D721Med (cell line): ENCODE measurements at regions not wholly inside any gene's neighbourhood (a gene's known extent, or its start where the extent isn't known, plus 50 kb on each side); places are given as distances from the start of the nearest gene placed in this dataset.

Experiments used
- DNase-seq: peaks from one replicate; pipeline ENCODE4 v3.0.0; 2011; ENCODE audit warnings: low spot score; ENCODE audit not compliant: insufficient read length
- FAIRE-seq: peaks from 2 replicates; lab custom pipeline; 2011; peaks lifted over from hg19 to GRCh38; lab: Jason Lieb, UNC
- TF ChIP-seq, protein P1 (sequence below): IDR thresholded peaks from 2 replicates; pipeline ENCODE4 v1.5.1; 2012; ENCODE audit warnings: mild to moderate bottlenecking, control low read depth; ENCODE audit not compliant: insufficient read depth; ENCODE audit errors: missing control alignments

DNA sequence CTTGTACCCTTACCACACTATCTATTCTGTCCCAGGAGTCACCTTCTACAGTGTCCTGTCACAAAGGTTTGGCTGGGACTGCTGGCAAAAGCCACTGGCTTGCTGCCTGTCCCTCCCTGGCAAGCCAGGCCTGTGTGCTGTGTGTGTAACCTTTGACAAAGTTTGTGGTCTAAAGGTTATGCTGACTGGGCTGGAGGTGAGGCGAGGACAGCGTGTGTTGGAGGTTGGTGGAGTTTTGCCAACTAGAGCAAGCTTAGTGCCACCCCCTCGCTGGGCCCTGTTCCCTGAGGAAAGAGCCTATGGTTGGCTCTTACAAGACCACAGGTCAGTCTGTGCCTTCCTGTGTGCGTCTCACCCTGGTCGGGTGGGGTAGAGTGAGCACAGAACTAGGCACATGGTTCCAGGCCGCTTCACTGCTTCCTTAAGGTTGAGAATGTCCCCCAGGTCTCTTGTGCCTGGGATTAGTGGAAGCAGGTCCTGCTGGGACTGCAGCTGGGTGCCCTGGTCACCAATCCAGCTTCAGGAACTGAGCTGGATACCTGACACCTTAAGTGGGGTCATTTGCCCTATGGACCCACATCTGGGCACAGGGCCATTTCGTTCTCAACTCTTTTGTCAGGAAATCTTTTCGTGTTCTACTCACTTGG lies 152.2 kb downstream of the GADD45G start:
- TF ChIP-seq, protein P1, sequence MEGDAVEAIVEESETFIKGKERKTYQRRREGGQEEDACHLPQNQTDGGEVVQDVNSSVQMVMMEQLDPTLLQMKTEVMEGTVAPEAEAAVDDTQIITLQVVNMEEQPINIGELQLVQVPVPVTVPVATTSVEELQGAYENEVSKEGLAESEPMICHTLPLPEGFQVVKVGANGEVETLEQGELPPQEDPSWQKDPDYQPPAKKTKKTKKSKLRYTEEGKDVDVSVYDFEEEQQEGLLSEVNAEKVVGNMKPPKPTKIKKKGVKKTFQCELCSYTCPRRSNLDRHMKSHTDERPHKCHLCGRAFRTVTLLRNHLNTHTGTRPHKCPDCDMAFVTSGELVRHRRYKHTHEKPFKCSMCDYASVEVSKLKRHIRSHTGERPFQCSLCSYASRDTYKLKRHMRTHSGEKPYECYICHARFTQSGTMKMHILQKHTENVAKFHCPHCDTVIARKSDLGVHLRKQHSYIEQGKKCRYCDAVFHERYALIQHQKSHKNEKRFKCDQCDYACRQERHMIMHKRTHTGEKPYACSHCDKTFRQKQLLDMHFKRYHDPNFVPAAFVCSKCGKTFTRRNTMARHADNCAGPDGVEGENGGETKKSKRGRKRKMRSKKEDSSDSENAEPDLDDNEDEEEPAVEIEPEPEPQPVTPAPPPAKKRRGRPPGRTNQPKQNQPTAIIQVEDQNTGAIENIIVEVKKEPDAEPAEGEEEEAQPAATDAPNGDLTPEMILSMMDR, result no peak
- no peak for FAIRE-seq
- DNase-seq, result no peak

DNA sequence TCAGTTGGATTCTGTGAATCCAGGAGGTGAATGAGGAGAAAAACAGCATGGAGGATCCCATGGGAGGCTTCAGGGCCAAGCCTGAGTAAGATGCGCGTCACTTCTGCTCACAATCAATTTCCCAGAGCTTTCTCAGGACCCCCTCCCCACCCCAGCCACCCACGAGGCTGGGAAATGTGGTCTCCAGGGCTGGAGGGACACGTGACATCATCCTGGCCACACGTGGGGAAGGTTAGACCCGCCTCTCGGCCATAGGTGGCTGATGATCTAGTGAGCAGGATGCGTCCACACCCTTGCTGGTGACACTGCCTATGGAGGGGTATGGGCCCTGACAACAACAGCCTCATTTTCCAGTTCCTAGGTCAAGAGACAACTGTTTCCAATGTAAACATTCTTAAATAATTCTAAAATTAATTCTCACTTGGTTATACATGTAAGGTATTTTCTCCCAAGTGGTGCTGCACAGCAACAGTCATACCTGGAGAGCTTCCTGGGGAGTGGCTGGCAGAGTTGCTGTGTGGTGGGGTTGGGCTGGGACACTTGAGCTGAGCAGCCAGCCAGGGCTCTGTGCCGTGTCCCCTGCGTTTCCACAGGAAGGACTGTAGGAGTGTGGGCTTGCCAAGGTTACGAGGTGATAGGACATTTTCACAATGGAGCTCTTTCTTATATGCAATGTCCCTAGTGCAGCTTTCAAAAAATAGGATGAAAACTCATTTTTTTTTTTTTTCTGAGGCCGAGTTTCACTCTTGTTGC lies 153.1 kb downstream of the GADD45G start:
- TF ChIP-seq, protein P1, result no peak
- FAIRE-seq (no peak), DNase-seq (no peak)

DNA sequence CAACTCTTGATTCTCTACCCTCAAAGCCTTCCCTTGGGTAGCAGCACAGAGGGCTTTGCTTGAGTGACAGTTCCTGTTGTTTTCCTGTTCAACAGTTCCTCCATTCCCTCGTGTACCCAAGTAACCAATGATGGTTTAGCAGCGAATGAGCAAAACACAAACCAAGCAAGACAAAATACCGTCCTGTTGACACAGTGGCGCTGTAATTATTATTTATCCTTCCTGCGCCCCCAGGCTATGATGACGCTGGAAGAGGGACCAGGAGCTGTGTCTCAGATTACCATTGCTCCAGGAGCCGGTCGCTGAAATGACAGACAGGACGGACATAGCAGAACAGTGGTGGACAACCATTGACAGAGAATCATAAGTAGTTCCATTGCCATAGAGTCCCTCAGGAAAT lies 154.8 kb downstream of the GADD45G start:
- FAIRE-seq, result no peak
- TF ChIP-seq, protein P1, result no peak
- DNase-seq, result no peak

DNA sequence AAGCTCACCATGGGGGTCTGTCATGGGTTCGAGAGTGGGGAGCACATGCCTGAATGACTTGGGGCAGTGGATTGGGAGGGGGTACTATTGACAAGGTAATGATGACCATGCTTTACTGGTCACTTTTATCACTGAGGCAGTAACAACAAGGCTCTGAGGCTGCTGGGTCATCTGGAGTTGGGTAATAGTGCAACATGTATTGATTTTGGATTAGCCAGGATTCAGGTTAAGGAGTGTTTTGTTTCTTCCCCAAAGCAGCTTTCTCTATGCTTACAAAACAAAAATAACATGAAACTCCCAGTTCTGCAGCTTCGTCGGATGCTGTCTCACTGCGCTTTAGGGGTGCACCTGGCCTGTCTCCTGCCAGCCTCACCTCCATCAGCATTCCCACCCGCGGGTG lies 155.3 kb downstream of the GADD45G start:
- TF ChIP-seq, protein P1, result no peak
- DNase-seq (no peak), FAIRE-seq (no peak)

DNA sequence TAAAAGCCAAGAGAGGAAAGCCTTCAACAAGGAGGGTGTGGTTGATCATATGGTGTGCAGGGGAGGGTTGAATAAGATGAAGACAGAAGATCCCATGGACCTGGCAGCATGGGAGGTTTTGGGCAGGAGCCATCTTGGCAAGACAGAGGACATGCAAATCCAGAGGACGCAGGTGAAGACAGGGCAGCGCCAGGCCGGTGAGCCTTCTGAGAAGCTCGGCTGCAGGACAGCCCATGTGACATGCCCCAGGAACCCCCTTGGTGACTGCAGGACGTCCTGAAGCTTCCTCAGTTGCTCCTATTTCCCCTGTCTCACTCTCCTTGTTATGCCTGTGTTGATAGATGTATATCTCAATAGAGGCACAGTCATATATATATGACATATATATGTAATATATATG lies 159.4 kb downstream of the GADD45G start:
- DNase-seq (no peak), FAIRE-seq (no peak)
- TF ChIP-seq, protein P1, result no peak

DNA sequence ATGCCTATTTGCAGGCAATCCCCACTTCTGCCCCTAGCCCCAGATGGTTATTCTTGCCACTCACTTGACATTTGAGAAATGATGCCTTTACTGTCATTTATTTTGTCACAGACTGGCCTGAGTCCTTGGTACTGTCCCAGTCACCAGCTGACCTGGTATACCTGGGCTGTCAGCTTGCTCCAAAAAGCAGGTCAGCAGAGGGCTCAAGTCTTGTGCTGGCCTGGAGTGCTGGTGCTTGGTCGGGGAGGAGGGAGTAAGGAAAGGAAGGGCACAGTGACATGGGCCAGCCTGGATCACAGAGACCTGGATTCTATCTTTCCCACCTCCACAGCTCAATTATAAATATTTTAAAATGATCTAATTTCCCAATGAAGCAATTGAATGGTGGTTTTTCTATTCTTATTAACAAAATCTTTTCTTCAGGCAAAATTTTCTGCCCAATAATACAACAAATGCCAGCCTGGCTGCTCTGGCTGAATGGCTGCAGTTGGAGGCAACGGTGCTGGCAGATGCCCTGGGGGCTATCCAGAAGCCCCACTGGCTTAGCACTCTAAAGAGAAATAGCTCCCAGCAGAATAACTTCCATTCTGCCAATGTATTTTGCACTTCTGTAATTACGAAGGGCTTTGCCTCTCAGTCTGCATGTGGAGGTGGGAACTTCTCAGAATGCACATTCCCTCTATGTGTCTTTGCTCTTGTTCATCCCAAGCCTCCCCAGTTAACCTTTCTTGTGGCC lies 160.6 kb downstream of the GADD45G start:
- DNase-seq, result no peak
- TF ChIP-seq, protein P1, result no peak
- FAIRE-seq, result no peak

DNA sequence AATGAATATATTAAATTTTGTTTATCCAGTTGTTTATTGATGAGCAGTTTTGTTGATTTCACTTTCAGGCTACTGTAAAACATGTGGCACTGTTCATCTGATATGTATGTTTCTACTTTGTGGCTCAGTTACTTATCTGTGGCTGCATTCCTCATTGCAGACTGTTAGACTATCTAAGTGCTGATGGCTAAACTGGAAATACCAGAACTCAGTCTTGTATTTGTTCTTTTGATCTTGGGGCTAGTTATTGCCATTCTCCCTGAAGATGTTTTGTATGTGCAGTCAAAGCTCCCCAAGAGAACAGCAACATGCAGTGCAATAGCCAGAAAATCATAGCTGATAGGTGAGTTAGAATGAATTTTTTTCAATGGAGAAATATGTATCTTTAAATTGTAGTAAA lies 162.2 kb downstream of the GADD45G start:
- DNase-seq, result no peak
- TF ChIP-seq, protein P1, result no peak
- no peak for FAIRE-seq
